ENCODE measurements at regions not wholly inside any gene's neighbourhood (a gene's known extent, or its start where the extent isn't known, plus 50 kb on each side); places are given as distances from the start of the nearest gene placed in this dataset.

DNA sequence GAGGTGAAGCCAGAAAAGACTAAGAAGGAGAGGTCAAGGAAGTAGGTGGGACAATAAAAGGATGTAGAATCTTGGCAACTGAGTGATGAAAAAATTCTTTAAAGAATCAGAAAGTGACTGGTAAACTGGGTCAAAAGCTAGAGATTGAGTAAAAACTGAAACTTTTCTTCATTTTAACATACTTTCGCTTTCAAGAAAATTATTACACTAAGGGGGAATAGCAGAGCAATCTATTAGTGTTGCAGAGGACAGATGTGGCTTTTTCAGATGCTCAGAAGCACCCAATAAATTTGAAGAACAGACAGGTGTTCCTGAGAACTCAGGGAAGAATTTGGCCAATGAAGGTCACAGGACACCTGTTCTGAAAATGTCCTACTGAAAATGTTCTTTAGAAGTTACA lies 805.4 kb upstream of the ALCAM start:
- Mint-ChIP-seq H3K9me3 (no peaks in the 10 kb centered on the region), H3K27ac (no peak overlapping the region)

DNA sequence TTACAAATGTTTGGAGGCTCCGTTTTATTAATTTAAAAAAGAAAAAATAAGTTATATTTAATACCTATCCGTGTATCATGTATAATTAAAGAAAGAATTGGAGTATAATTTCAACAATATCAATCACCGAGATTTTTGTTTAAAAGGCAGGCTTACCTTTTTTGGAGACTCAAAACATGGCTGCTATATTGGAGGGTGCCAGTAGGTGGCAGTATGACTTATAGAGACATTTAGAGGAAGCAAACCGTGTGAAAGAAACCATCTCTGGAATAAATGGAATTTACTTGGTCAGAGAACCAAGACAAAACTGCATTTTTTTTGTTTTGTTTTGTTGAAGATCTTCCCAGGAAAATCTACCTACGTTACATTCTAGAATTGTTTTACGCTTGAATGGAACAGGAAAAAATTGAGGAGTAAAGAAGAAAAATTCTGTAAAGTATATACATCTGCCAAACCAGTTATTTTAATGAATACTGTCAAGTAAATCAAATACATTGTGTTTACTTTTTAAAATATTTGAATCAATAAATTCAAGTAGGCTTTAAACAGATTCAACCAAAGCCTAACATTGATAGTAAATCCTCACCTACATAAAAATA lies 802.6 kb upstream of the ALCAM start:
- ATAC-seq, result no peak
- DNase-seq (ENCODE audit: low spot score), result no peak
- no peaks in the 10 kb centered on the region for H3K4me1 Mint-ChIP-seq (ENCODE audit: low read depth in 2 of 2)
- H3K27ac Mint-ChIP-seq, result no peak overlapping the region
- H3K9me3 Mint-ChIP-seq, result no peaks in the 10 kb centered on the region
- H3K27me3 Mint-ChIP-seq, result no peaks in the 10 kb centered on the region
- H3K4me3 Mint-ChIP-seq, result no peak overlapping the region
- H3K36me3 Mint-ChIP-seq, result no peaks in the 10 kb centered on the region

More for the DNA sequence above, 805.4 kb upstream of the ALCAM start:
- ATAC-seq, result no peak
- no peak for DNase-seq (ENCODE audit: low spot score)
- H3K36me3 Mint-ChIP-seq, result no peaks in the 10 kb centered on the region
- no peaks in the 10 kb centered on the region for H3K4me1 Mint-ChIP-seq (ENCODE audit: low read depth in 2 of 2)
- no peak overlapping the region for H3K4me3 Mint-ChIP-seq
- no peaks in the 10 kb centered on the region for H3K27me3 Mint-ChIP-seq

DNA sequence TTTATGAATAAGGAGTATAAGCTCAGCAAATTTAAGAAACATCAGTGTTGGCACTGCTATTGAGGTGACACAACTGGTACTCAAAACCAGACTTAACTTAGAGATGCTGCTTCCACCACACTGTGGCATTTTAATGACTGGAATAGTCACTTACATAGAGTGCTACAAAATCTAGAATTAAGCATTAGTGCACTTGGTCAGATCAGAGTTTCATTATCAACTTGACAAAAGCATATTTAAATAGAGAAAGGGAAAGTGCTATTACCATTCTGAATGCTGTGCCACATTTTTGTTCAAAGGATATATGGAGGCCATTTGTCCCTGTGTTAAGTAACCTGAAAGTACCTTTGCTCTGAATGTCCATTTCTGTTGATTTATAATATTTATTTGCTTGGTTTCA lies 800.7 kb upstream of the ALCAM start:
- no peak for DNase-seq (ENCODE audit: low spot score)
- H3K4me3 Mint-ChIP-seq, result no peak overlapping the region

GRCh38 chr3:104575634-104576033 lies 791.1 kb upstream of the ALCAM start:
- no peak for ATAC-seq
- H3K9me3 Mint-ChIP-seq, result peaks cover 25% of the 10 kb centered on the region

More for the DNA sequence above, 800.7 kb upstream of the ALCAM start:
- Mint-ChIP-seq H3K9me3 (no peaks in the 10 kb centered on the region), H3K27me3 (no peaks in the 10 kb centered on the region), H3K36me3 (no peaks in the 10 kb centered on the region), H3K27ac (no peak overlapping the region), H3K4me1 (ENCODE audit: low read depth in 2 of 2) (no peaks in the 10 kb centered on the region)
- no peak for ATAC-seq

DNA sequence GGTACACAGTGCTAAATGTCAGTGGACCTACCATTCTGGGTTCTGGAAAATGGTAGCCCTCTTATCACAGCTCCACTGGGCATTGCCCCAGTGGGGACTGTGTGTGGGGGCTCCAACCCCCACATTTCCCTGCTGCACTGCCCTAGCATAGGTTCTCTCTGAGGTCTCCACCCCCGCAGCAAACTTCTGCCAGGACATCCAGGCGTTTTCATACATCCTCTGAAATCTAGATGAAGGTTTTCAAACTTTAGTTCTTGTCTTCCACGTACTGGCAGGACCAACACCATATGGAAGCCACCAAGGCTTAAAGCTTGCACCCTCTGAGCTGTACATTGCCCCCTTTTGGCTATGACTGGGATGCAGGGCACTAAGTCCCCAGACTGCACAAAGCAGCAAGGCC lies 788.2 kb upstream of the ALCAM start:
- Mint-ChIP-seq H3K27me3 (no peaks in the 10 kb centered on the region), H3K9me3 (peaks cover 25% of the 10 kb centered on the region), H3K36me3 (peaks cover 10% of the 10 kb centered on the region), H3K4me3 (no peak overlapping the region), H3K27ac (no peak overlapping the region), H3K4me1 (ENCODE audit: low read depth in 2 of 2) (no peaks in the 10 kb centered on the region)
- ATAC-seq (no peak), DNase-seq (ENCODE audit: low spot score) (no peak)

More at GRCh38 chr3:104575634-104576033, 791.1 kb upstream of the ALCAM start:
- Mint-ChIP-seq H3K36me3 (peaks cover 10% of the 10 kb centered on the region), H3K27ac (no peak overlapping the region), H3K4me1 (ENCODE audit: low read depth in 2 of 2) (no peaks in the 10 kb centered on the region), H3K27me3 (no peaks in the 10 kb centered on the region), H3K4me3 (no peak overlapping the region)
- DNase-seq (ENCODE audit: low spot score), result no peak

GRCh38 chr3:104582092-104582491 lies 784.6 kb upstream of the ALCAM start:
- Mint-ChIP-seq H3K27me3 (no peaks in the 10 kb centered on the region), H3K36me3 (peaks cover 4% of the 10 kb centered on the region), H3K27ac (no peak overlapping the region), H3K4me3 (no peak overlapping the region), H3K4me1 (ENCODE audit: low read depth in 2 of 2) (no peaks in the 10 kb centered on the region), H3K9me3 (peaks cover 16% of the 10 kb centered on the region)
- DNase-seq (ENCODE audit: low spot score) (no peak), ATAC-seq (no peak)

GRCh38 chr3:104584682-104585081 lies 782.0 kb upstream of the ALCAM start:
- no peaks in the 10 kb centered on the region for H3K4me1 Mint-ChIP-seq (ENCODE audit: low read depth in 2 of 2)
- H3K27ac Mint-ChIP-seq, result no peak overlapping the region
- DNase-seq (ENCODE audit: low spot score) (no peak), ATAC-seq (no peak)
- H3K36me3 Mint-ChIP-seq, result no peaks in the 10 kb centered on the region
- H3K4me3 Mint-ChIP-seq, result no peak overlapping the region
- peaks cover 10% of the 10 kb centered on the region for H3K9me3 Mint-ChIP-seq
- H3K27me3 Mint-ChIP-seq, result no peaks in the 10 kb centered on the region

DNA sequence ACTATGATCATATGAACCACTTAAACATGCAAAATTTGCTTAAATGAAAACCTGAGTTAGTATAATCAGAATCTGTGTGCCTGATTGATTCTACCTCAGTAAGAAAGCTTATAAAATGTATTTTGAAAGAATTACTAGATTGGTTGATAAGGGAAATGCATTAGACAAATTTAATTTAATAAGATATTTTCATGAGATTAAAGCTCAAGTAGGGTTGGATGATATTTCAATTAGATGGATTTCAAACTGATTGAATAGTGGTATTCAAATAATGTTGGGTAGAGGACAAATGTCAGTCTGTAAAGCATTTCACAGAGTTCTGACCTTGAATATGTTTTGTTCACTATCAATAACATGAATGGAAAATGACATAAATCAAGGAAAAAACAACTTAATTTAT lies 780.4 kb upstream of the ALCAM start:
- DNase-seq (ENCODE audit: low spot score), result no peak
- Mint-ChIP-seq H3K4me3 (no peak overlapping the region), H3K36me3 (no peaks in the 10 kb centered on the region), H3K27ac (no peak overlapping the region), H3K4me1 (ENCODE audit: low read depth in 2 of 2) (no peaks in the 10 kb centered on the region), H3K27me3 (no peaks in the 10 kb centered on the region), H3K9me3 (peaks cover 10% of the 10 kb centered on the region)
- no peak for ATAC-seq

- no peak for ATAC-seq
- peaks cover 13% of the 10 kb centered on the region for H3K9me3 Mint-ChIP-seq
- no peak overlapping the region for H3K4me3 Mint-ChIP-seq
- H3K27ac Mint-ChIP-seq, result no peak overlapping the region
- no peak for DNase-seq (ENCODE audit: low spot score)
- no peaks in the 10 kb centered on the region for H3K4me1 Mint-ChIP-seq (ENCODE audit: low read depth in 2 of 2)
- H3K36me3 Mint-ChIP-seq, result no peaks in the 10 kb centered on the region
- no peaks in the 10 kb centered on the region for H3K27me3 Mint-ChIP-seq
Measured at GRCh38 chr3:104588442-104588841, 778.3 kb upstream of the ALCAM start.

- DNase-seq (ENCODE audit: low spot score), result no peak
- Mint-ChIP-seq H3K36me3 (no peaks in the 10 kb centered on the region), H3K4me3 (no peak overlapping the region), H3K4me1 (ENCODE audit: low read depth in 2 of 2) (no peaks in the 10 kb centered on the region), H3K27me3 (no peaks in the 10 kb centered on the region), H3K9me3 (peaks cover 9% of the 10 kb centered on the region), H3K27ac (no peak overlapping the region)
- no peak for ATAC-seq
Measured at GRCh38 chr3:104591776-104592175, 774.9 kb upstream of the ALCAM start.

DNA sequence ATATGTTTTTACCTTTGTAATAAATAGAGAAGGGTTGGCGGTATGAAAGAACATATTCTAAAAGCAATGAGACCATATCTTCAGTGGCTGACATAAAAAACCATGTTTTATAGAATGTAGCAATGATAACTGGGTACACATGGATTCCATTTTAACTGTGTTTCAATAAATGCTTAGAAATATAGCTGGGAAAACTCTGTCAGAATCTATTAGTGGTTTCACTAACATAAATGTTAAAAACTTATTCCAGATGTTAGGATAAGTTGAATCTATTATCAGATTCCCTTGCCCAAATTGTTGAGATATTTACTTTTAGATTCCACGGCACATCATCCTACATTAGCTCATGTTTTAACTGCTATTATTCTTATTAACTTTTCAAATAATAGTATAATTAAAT lies 772.2 kb upstream of the ALCAM start:
- no peak overlapping the region for H3K4me3 Mint-ChIP-seq
- ATAC-seq, result no peak
- no peak for DNase-seq (ENCODE audit: low spot score)
- H3K27ac Mint-ChIP-seq, result no peak overlapping the region
- peaks cover 3% of the 10 kb centered on the region for H3K9me3 Mint-ChIP-seq
- H3K27me3 Mint-ChIP-seq, result no peaks in the 10 kb centered on the region
- H3K4me1 Mint-ChIP-seq (ENCODE audit: low read depth in 2 of 2), result no peaks in the 10 kb centered on the region
- no peaks in the 10 kb centered on the region for H3K36me3 Mint-ChIP-seq

GRCh38 chr3:104596054-104596453 lies 770.7 kb upstream of the ALCAM start:
- ATAC-seq, result no peak
- Mint-ChIP-seq H3K4me1 (ENCODE audit: low read depth in 2 of 2) (no peaks in the 10 kb centered on the region), H3K27me3 (no peaks in the 10 kb centered on the region), H3K36me3 (no peaks in the 10 kb centered on the region), H3K4me3 (no peak overlapping the region), H3K9me3 (peaks cover 3% of the 10 kb centered on the region), H3K27ac (no peak overlapping the region)
- DNase-seq (ENCODE audit: low spot score), result no peak

DNA sequence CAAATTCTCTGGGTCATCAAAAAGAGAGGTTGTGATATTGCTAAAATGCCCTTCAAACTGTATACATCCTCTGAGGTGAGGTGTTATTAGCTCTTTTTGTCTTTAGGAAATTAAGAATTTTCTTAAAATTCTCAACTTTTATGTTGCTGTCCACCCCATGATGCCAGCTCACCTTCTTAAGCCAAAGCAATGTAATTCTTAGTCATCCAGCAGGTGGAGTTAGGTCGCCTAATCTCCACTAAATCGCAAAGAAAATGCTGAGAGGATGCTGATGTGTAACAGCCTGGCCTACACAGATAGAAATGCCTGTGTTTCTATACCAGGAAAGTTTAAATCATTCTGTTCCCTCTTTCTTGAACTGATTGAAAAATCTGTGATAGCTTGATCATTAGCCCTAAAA lies 770.2 kb upstream of the ALCAM start:
- ATAC-seq, result no peak
- Mint-ChIP-seq H3K9me3 (peaks cover 3% of the 10 kb centered on the region), H3K4me1 (ENCODE audit: low read depth in 2 of 2) (no peaks in the 10 kb centered on the region), H3K4me3 (no peak overlapping the region), H3K27ac (no peak overlapping the region), H3K36me3 (no peaks in the 10 kb centered on the region), H3K27me3 (no peaks in the 10 kb centered on the region)
- no peak for DNase-seq (ENCODE audit: low spot score)

DNA sequence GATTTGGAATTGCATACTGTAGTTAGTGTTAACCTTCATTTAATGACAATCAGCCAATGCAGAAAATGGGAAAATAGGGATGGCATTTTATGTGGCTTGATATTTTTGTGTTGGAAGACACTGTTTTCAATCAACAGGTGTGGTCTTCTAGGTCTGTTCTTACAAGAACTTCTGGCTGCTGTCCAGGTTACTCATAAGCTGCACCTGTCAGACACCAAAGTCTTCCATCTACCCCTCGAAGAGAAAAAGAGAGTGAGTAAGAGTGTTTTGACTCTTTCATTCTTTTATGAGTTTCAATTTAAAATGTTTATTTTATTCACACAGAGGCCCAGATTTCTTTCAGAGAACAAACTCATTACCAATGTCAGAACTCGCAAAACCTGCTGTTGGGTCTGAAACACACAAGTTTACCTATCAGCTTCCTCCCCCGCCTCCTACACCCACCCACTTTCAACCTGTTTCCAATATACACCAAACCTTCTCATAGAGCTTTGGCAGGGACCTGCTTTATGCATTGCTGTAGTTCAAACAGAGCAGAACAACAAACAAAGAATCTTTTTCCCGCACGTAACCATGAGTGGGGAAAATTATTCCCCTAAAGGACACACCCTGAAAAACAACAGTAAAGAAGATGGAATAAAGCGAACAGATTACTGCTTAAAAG lies 767.7 kb upstream of the ALCAM start:
- H3K4me3 Mint-ChIP-seq, result no peak overlapping the region
- no peaks in the 10 kb centered on the region for H3K27me3 Mint-ChIP-seq
- H3K36me3 Mint-ChIP-seq, result no peaks in the 10 kb centered on the region
- no peaks in the 10 kb centered on the region for H3K9me3 Mint-ChIP-seq
- DNase-seq (ENCODE audit: low spot score) (no peak), ATAC-seq (no peak)
- H3K27ac Mint-ChIP-seq, result no peak overlapping the region
- no peaks in the 10 kb centered on the region for H3K4me1 Mint-ChIP-seq (ENCODE audit: low read depth in 2 of 2)
